ENCODE measurements at regions not wholly inside any gene's neighbourhood (a gene's known extent, or its start where the extent isn't known, plus 50 kb on each side); places are given as distances from the start of the nearest gene placed in this dataset.

DNA sequence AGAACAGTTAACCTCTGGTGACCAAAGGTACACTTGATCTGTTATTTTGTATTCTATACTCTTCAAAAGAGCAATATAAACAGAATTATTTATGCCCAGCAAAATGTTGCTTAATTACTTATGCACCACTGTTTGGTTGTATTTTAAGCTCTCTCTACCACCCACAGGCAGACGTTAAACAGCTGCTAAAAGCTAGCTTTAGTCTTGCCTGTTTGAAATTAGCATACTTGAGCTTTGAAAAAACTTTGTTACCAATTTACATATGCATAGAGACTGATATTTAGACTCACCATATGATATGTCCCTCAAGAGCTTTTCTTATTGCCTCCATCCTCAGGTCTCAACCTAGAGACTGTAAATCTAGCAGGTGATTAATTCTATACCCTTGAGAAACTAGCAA is 426.9 kb downstream of the NR4A2 start:
- TF ChIP-seq, protein P1, sequence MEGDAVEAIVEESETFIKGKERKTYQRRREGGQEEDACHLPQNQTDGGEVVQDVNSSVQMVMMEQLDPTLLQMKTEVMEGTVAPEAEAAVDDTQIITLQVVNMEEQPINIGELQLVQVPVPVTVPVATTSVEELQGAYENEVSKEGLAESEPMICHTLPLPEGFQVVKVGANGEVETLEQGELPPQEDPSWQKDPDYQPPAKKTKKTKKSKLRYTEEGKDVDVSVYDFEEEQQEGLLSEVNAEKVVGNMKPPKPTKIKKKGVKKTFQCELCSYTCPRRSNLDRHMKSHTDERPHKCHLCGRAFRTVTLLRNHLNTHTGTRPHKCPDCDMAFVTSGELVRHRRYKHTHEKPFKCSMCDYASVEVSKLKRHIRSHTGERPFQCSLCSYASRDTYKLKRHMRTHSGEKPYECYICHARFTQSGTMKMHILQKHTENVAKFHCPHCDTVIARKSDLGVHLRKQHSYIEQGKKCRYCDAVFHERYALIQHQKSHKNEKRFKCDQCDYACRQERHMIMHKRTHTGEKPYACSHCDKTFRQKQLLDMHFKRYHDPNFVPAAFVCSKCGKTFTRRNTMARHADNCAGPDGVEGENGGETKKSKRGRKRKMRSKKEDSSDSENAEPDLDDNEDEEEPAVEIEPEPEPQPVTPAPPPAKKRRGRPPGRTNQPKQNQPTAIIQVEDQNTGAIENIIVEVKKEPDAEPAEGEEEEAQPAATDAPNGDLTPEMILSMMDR (IDR thresholded peaks at IDR 0.05; ENCODE audit: low read depth, low read length) = no peak
- no peak for TF ChIP-seq EZH2phosphoT487 (IDR thresholded peaks at IDR 0.05; ENCODE audit: low read depth)
